Stimulated activated CD8-positive, alpha-beta memory T cell treated with anti-CD3 and anti-CD28 coated beads, Interleukin-2, amount 100 ng/mL, for 1 hour (primary cell): ENCODE measurements at regions not wholly inside any gene's neighbourhood (a gene's known extent, or its start where the extent isn't known, plus 50 kb on each side); places are given as distances from the start of the nearest gene placed in this dataset.

Source experiments
- DNase-seq, 2 donors: peaks; one replicate each; pipeline ENCODE4 v3.0.0-alpha.2; 2020; ENCODE audit warnings: low read depth in 2 of 2

GRCh38 chr1:55277377-55278130 lies 62.4 kb upstream of the USP24 start:
- peak; percentile 52 to 53 for DNase-seq

GRCh38 chr1:55276671-55277376 lies 61.7 kb upstream of the USP24 start:
- no peak for DNase-seq

- no peak for DNase-seq
Measured at GRCh38 chr1:55275941-55276341, 60.8 kb upstream of the USP24 start.

GRCh38 chr1:55275151-55275748 lies 60.1 kb upstream of the USP24 start:
- no peak for DNase-seq

- DNase-seq: no peak
Measured at GRCh38 chr1:55272994-55273393, 57.8 kb upstream of the USP24 start.
